HG03139 (cell line): ENCODE measurements at regions not wholly inside any gene's neighbourhood (a gene's known extent, or its start where the extent isn't known, plus 50 kb on each side); places are given as distances from the start of the nearest gene placed in this dataset.

Experiments
- ATAC-seq: cut with Tn5 transposase; IDR thresholded peaks from one replicate; pipeline ENCODE4 v1.9.1; 2021; ENCODE audit not compliant: unreplicated experiment

DNA sequence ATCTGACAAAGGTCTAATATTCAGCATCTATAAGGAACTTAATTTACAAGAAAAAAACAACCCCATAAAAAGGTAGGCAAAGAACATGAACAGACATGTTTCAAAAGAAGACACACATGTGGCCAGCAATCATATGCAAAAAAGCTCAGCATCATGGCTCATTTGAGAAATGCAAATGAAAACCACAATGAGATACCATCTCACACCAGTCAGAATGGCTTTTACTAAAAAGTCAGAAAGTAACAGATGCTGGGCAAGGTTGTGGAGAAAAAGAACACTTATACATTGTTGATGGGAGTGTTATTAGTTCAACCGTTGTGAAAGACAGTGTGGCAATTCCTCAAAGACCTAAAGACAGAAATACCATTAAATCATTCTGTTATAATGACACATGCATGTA is 289.9 kb upstream of the MMS22L start:
- no peak for ATAC-seq

DNA sequence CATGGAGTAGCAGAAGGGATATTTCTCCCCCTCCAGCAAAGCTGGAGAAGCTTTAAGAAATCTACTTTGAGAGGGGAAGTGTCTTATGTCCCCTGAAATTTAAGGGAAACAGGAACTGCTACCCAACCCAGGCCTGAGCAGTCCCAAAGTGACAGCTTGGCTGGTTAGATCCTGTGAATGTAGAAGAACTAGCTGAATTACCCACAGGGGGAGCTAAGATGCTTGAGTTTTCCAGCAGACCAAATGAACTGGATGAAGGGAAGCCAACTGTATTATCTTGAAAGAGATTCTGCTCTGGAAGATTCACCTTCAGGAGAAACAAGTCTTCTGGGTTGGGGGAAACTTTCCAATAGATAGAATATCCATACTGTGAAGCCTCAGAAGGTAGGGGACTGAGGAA is 303.3 kb upstream of the MMS22L start:
- ATAC-seq = no peak

GRCh38 chr6:97591955-97592354 is 308.9 kb upstream of the MMS22L start:
- no peak for ATAC-seq

GRCh38 chr6:97594844-97595243 is 311.8 kb upstream of the MMS22L start:
- no peak for ATAC-seq

DNA sequence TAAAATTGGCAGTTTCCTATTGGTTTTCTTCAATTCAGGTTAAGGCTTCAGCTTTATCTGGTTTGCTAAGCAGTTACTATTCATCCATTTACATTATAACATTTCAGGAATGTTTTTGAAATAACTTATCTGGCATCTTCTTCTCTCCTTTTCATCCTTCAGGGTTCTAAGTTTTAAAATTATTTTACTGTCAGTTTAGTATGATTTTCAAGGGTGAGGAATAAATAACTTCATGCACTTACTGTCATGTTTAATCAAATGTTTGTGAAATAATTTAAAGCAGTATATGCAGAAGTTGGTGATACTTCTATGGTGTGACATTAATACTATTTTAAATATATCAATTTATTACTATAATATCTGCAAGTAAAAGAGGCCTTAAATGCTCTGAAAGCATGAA is 338.1 kb upstream of the MMS22L start:
- ATAC-seq = no peak

- ATAC-seq = no peak
These were observed 343.8 kb upstream of the MMS22L start for GRCh38 chr6:97626671-97627441.

GRCh38 chr6:97629180-97629579 is 346.2 kb upstream of the MMS22L start:
- ATAC-seq = no peak

DNA sequence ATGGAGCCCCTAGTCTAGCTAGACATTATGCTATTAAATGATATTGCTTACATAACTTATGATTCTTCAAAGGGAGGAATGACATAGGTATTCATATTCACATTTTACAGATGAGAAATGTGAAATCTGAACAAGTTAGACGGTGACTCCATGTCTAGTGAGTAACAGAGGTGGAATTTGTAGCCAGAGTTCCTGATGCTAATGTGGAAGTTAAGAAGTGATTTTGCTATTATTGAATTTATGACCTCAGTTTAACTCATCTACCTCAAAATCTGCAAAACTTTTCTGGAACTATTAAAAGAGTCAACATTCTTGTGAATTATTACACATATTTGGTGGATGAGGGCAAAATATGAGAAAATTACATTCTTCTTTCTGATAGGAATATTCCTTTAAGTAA is 347.6 kb upstream of the MMS22L start:
- no peak for ATAC-seq

- no peak for ATAC-seq
These were observed 349.3 kb upstream of the MMS22L start for GRCh38 chr6:97632341-97632740.

GRCh38 chr6:97639702-97640101 is 356.7 kb upstream of the MMS22L start:
- ATAC-seq = no peak

GRCh38 chr6:97644353-97644752 is 361.3 kb upstream of the MMS22L start:
- no peak for ATAC-seq

DNA sequence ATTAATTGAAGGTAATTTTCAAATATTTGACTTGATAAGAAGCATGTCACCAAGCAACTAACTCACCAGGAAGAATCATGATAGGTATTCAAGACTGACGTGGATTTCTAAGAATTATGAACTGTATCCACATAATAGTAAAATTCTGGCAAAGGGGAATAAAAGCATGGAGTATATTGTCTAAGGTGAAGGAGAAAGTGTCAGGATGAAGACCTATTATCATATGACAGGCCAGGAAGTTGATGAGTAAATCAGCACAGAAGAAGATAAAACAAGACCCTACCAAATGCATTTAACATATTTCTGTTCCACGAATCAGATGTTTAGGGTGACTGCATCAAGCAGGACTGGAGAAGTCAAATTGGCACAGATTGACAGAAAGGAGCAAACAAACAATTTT is 362.7 kb upstream of the MMS22L start:
- ATAC-seq = no peak

DNA sequence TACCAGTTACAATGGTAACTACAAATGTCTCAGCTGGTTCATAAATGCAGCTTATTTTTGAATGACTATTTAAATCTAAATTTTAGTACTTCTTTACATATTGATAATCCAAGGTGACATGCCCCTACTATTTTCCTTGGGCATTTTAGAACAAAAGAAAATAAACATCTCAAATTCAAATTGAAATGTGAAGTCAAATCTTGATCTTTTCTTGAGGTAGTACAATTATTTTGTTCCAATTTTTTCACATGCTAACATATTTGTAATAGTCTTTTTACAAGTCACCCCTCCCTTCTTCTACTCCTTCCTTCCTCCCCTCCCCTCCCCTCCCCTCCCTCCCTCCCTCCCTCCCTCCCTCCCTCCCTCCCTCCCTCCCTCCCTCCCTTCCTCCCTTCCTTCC is 370.1 kb upstream of the MMS22L start:
- ATAC-seq = no peak

DNA sequence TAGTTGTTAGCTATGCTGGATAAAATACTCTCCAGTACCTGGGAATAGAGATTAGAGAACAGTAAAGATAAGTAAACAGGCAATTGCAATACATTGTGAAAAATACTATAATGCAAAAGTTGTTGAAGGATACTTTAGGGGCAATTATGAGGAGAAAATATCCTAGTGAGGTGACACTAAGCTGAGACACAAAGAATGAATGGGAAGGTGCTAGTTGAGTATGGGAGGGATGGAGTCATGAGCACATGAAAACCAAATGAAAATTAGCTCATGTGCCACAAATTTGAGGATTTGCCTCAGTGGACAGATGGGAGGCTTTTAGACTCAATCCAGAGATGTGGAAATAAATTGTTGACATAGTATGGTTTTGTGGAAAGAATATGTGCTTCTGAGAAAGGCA is 370.5 kb upstream of the MMS22L start:
- ATAC-seq = no peak

DNA sequence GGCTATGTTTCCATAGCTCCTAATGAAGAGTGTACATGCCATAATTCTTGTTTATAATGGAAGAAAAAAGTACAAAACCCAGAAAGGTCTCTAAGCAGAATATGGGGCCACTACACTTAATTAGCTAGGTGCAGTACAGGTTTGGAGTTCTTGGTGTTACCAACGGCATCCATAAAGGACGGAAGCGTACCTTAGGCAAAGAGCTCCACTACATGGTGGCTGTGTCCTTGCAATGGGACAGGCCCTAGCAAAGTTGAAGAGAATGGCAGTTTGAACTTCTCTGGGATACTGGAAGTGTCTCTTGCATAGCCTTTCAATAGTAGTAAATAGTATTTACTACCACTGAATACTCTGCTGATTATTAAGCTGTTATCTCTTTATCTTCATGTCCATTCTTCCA is 371.7 kb upstream of the MMS22L start:
- no peak for ATAC-seq

DNA sequence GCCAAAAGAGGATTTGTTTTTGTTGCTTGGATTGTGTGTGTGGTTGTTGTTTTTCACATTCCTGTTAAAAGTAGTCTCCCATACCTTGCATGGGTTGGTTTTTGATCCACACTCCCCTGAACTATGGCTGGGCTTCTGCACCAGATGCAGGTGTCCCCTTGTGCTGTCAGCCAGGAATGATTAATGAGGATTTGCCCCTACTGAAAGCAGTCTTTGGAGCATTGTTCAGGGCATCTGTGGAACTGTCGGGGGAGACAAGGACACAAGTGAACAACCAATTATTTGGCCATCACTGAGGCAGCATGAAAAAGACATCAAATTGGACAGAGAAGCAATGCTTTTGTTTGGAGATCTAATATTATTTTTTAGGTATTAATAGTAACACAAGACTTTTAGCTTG is 373.2 kb upstream of the MMS22L start:
- no peak for ATAC-seq

DNA sequence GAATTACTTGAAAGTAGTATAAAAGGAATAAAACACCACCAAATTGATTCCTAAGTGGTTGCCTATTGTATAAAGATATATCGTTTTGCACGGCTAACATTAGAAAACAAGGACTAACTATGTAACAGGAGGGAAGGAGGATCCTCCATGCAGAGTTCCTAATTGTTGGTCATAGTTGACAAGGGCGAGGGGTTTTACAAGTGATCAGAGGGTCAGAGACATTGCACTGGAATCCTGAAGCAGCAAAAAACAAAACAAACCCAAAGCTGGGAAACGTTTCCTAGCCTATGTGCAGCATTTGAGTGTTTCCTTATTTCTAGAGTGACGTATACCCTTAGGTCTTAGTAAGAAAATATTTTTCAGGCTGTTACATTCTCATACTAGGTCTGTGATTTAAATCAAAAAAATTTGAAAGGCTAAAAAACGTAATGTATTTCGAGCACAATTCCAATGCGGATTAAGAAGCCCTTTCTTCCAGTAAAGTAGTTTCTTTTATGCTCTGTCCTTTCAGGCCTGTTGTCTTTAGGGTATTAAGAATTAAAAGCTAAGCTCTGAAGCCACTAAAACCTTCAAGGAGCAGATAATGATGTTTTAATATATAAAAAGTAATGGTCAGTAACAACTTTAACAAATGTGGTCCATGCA is 373.8 kb upstream of the MMS22L start:
- no peak for ATAC-seq

GRCh38 chr6:97658090-97658489 is 375.1 kb upstream of the MMS22L start:
- no peak for ATAC-seq

DNA sequence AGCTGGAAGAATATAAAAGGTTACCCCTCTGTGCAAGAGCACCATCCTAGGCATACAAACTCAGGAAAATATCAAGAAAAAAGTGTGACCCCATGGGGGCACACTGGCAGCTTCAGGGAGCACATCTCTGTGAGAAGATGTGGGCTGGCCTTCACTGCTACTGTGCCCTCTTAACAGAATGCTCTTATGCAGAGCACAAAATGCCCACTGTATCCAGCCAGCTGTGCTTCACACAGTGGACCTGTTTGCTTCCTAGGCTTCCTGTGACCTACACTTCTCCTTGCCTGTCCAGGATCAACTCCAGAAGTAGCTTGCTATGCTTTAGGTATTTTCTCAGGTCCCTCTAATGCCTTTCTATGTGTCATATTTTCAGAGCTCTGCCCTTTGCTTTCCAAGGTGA is 380.2 kb upstream of the MMS22L start:
- ATAC-seq = no peak

GRCh38 chr6:97665446-97665845 is 382.4 kb upstream of the MMS22L start:
- ATAC-seq = no peak

GRCh38 chr6:97666889-97667288 is 383.9 kb upstream of the MMS22L start:
- ATAC-seq = no peak

DNA sequence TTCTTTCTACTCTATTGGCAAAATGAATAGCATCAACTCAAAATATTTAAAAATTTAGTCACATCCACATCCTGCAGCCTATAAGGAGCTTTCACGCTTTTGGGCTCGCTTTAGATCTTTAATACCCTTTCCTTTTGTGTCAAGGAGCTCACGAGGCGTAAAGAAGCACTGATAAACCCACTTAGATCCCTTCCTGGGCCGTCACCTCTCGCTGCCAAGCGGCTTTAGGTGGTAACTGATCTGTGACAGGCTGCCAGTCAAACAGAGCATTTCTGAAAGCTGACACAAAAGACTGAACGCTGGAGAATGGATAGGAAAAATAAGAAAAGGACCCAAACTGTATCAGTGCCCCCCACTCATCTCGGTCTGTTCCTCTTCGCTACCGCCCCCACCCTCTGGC is 385.7 kb upstream of the MMS22L start:
- no peak for ATAC-seq
